Lower leg skin (tissue), 3 donors: ENCODE measurements at regions not wholly inside any gene's neighbourhood (a gene's known extent, or its start where the extent isn't known, plus 50 kb on each side); places are given as distances from the start of the nearest gene placed in this dataset.

Experiments
- POLR2A ChIP-seq, 2 donors: fragments of 450-650 bp; IDR thresholded peaks; one replicate each; pipeline ENCODE4 v1.6.1; 2016 to 2017; ENCODE audit warnings: antibody characterized with exemption in 2 of 2, mild to moderate bottlenecking in 1 of 2, moderate library complexity in 1 of 2
- TF ChIP-seq, protein P1 (sequence below), 3 donors: fragments of 450-650 bp; IDR thresholded peaks; one replicate each; pipeline ENCODE4 v1.5.1; 2016; ENCODE audit warnings: antibody characterized with exemption in 3 of 3, mild to moderate bottlenecking in 3 of 3, moderate library complexity in 2 of 3

GRCh38 chr6:152920016-152920415 is 62.8 kb downstream of the FBXO5 start:
- no peak for TF ChIP-seq POLR2A (IDR thresholded peaks at IDR 0.05)
- TF ChIP-seq, protein P1, sequence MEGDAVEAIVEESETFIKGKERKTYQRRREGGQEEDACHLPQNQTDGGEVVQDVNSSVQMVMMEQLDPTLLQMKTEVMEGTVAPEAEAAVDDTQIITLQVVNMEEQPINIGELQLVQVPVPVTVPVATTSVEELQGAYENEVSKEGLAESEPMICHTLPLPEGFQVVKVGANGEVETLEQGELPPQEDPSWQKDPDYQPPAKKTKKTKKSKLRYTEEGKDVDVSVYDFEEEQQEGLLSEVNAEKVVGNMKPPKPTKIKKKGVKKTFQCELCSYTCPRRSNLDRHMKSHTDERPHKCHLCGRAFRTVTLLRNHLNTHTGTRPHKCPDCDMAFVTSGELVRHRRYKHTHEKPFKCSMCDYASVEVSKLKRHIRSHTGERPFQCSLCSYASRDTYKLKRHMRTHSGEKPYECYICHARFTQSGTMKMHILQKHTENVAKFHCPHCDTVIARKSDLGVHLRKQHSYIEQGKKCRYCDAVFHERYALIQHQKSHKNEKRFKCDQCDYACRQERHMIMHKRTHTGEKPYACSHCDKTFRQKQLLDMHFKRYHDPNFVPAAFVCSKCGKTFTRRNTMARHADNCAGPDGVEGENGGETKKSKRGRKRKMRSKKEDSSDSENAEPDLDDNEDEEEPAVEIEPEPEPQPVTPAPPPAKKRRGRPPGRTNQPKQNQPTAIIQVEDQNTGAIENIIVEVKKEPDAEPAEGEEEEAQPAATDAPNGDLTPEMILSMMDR (IDR thresholded peaks at IDR 0.05) = no peak
